ENCODE measurements at regions not wholly inside any gene's neighbourhood (a gene's known extent, or its start where the extent isn't known, plus 50 kb on each side); places are given as distances from the start of the nearest gene placed in this dataset.
"Not testable (repeated sequence)": the region's sequence is repeated elsewhere in the genome, so short reads cannot be mapped to it uniquely, and the experiment has no call there.

- no peak for FAIRE-seq
These were observed 229.2 kb upstream of the SGK1 start for GRCh38 chr6:134546962-134547645.

- FAIRE-seq, result no peak
These were observed 226.8 kb upstream of the SGK1 start for GRCh38 chr6:134544737-134545136.

- FAIRE-seq, result no peak
These were observed 225.2 kb upstream of the SGK1 start for GRCh38 chr6:134543128-134543527.

GRCh38 chr6:134541001-134541400 is 223.1 kb upstream of the SGK1 start:
- no peak for FAIRE-seq

GRCh38 chr6:134539865-134540323 is 222.0 kb upstream of the SGK1 start:
- FAIRE-seq, result no peak

GRCh38 chr6:134537765-134538164 is 219.9 kb upstream of the SGK1 start:
- FAIRE-seq, result not testable (repeated sequence)

GRCh38 chr6:134537146-134537555 is 219.2 kb upstream of the SGK1 start:
- no peak for FAIRE-seq

- FAIRE-seq, result no peak
These were observed 217.9 kb upstream of the SGK1 start for GRCh38 chr6:134535831-134536230.

GRCh38 chr6:134534708-134535149 is 216.8 kb upstream of the SGK1 start:
- FAIRE-seq, result no peak

- no peak for FAIRE-seq
These were observed 216.1 kb upstream of the SGK1 start for GRCh38 chr6:134533991-134534390.

- FAIRE-seq, result no peak
These were observed 215.0 kb upstream of the SGK1 start for GRCh38 chr6:134532694-134533624.

GRCh38 chr6:134531611-134532010 is 213.7 kb upstream of the SGK1 start:
- FAIRE-seq, result no peak

- FAIRE-seq, result no peak
These were observed 213.3 kb upstream of the SGK1 start for GRCh38 chr6:134531188-134531551.

GRCh38 chr6:134529921-134530320 is 212.0 kb upstream of the SGK1 start:
- no peak for FAIRE-seq

GRCh38 chr6:134529305-134529704 is 211.4 kb upstream of the SGK1 start:
- FAIRE-seq, result no peak

GRCh38 chr6:134527108-134527787 is 209.3 kb upstream of the SGK1 start:
- no peak for FAIRE-seq

GRCh38 chr6:134525190-134525868 is 207.4 kb upstream of the SGK1 start:
- no peak for FAIRE-seq

GRCh38 chr6:134523903-134524650 is 206.2 kb upstream of the SGK1 start:
- FAIRE-seq, result no peak

- no peak for FAIRE-seq
These were observed 205.1 kb upstream of the SGK1 start for GRCh38 chr6:134523051-134523450.

GRCh38 chr6:134521116-134521501 is 203.2 kb upstream of the SGK1 start:
- no peak for FAIRE-seq

GRCh38 chr6:134520181-134521115 is 202.5 kb upstream of the SGK1 start:
- no peak for FAIRE-seq
